ENCODE measurements at regions not wholly inside any gene's neighbourhood (a gene's known extent, or its start where the extent isn't known, plus 50 kb on each side); places are given as distances from the start of the nearest gene placed in this dataset.

GRCh38 chr2:129744141-129744540 is 235.3 kb upstream of the RAB6C start:
- Histone ChIP-seq H3K4me1 (ENCODE audit: control insufficient read depth, extremely low read depth, insufficient read depth, low read length) (no peaks in the 10 kb centered on the region), H3K4me3 (replicated peaks in 1 of 3; ENCODE audit: insufficient read depth in 1 of 3, low read depth in 1 of 3, low read length in 3 of 3) (no peak overlapping the region), H3K9me3 (replicated peaks; ENCODE audit: control insufficient read depth, insufficient read depth, low read length) (no peaks in the 10 kb centered on the region), H4K20me1 (replicated peaks; ENCODE audit: control insufficient read depth, extremely low read depth, insufficient read depth, low read length) (no peaks in the 10 kb centered on the region), H3K79me2 (ENCODE audit: control insufficient read depth, insufficient read depth, low read length) (no peaks in the 10 kb centered on the region), H2AFZ (ENCODE audit: low read depth, low read length) (no peak overlapping the region), H3K9me1 (replicated peaks; ENCODE audit: control insufficient read depth, extremely low read depth, insufficient read depth, low read length) (no peaks in the 10 kb centered on the region), H3K27me3 (ENCODE audit: control insufficient read depth in 2 of 2, insufficient read depth in 2 of 2, low read length in 2 of 2) (no peaks in the 10 kb centered on the region), H3K9ac (replicated peaks; ENCODE audit: extremely low read depth, insufficient read depth, low read length) (no peak overlapping the region), H3K36me3 (ENCODE audit: control insufficient read depth in 2 of 2, extremely low read depth in 1 of 2, insufficient read depth in 2 of 2, low read length in 2 of 2) (no peaks in the 10 kb centered on the region), H3K4me2 (ENCODE audit: insufficient read depth, low read length) (no peak overlapping the region), H3K27ac (ENCODE audit: insufficient read depth, low read depth, low read length) (no peak overlapping the region)
- POLR2A ChIA-PET = no interaction called here
- no peak for FAIRE-seq
- CTCF ChIA-PET = no interaction called here
- BruUV-seq (replicated peaks) = no TSS peak
- intact Hi-C loops (cut with micrococcal nuclease) (no loop called here), dilution Hi-C loops (cut with MboI; ENCODE audit: extremely low pct_ligation_motif_present, low sequenced_read_pairs) (no loop called here)
- DNase-seq (ENCODE audit: low read depth, low spot score) = no peak
- TF ChIP-seq FOS (IDR thresholded peaks at IDR 0.05; ENCODE audit: borderline replicate concordance, insufficient read depth, low read length) (no peak), POLR2A (IDR thresholded peaks at IDR 0.05; ENCODE audit: low read depth, low read length) (no peak), GATA2 (IDR thresholded peaks at IDR 0.05; ENCODE audit: insufficient read depth, insufficient read length, low read depth, low read length) (no peak), MYC (IDR thresholded peaks at IDR 0.05; ENCODE audit: low read depth, low read length) (no peak), POLR2AphosphoS5 (IDR thresholded peaks at IDR 0.05; ENCODE audit: insufficient read depth, low read depth, low read length) (no peak), JUN (IDR thresholded peaks at IDR 0.05; ENCODE audit: borderline replicate concordance, insufficient read depth, insufficient read length, low read depth) (no peak), EZH2 (IDR thresholded peaks at IDR 0.05; ENCODE audit: borderline replicate concordance, low read depth, low read length, severe bottlenecking) (no peak)
- TF ChIP-seq, protein P1, sequence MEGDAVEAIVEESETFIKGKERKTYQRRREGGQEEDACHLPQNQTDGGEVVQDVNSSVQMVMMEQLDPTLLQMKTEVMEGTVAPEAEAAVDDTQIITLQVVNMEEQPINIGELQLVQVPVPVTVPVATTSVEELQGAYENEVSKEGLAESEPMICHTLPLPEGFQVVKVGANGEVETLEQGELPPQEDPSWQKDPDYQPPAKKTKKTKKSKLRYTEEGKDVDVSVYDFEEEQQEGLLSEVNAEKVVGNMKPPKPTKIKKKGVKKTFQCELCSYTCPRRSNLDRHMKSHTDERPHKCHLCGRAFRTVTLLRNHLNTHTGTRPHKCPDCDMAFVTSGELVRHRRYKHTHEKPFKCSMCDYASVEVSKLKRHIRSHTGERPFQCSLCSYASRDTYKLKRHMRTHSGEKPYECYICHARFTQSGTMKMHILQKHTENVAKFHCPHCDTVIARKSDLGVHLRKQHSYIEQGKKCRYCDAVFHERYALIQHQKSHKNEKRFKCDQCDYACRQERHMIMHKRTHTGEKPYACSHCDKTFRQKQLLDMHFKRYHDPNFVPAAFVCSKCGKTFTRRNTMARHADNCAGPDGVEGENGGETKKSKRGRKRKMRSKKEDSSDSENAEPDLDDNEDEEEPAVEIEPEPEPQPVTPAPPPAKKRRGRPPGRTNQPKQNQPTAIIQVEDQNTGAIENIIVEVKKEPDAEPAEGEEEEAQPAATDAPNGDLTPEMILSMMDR (IDR thresholded peaks at IDR 0.05; ENCODE audit: extremely low read depth in 1 of 2, insufficient read depth in 1 of 2, low read depth in 1 of 2, low read length in 2 of 2) = no peak
- TF ChIP-seq, protein P2, sequence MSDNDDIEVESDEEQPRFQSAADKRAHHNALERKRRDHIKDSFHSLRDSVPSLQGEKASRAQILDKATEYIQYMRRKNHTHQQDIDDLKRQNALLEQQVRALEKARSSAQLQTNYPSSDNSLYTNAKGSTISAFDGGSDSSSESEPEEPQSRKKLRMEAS (IDR thresholded peaks at IDR 0.05; ENCODE audit: insufficient read depth, insufficient read length) = no peak
